ENCODE measurements at regions not wholly inside any gene's neighbourhood (a gene's known extent, or its start where the extent isn't known, plus 50 kb on each side); places are given as distances from the start of the nearest gene placed in this dataset.

- Histone ChIP-seq H3K27ac (no peak overlapping the region), H3K27me3 (no peaks in the 10 kb centered on the region), H3K4me1 (no peaks in the 10 kb centered on the region), H3K4me3 (no peak overlapping the region), H3K9me3 (peaks cover 0 to 10% (median 6%) of the 10 kb centered on the region in 4 donors), H3K36me3 (no peaks in the 10 kb centered on the region)
- TF ChIP-seq CTCF (IDR thresholded peaks at IDR 0.05) (no peak), POLR2A (IDR thresholded peaks at IDR 0.05) (no peak), EP300 (IDR thresholded peaks at IDR 0.05) (no peak), POLR2AphosphoS5 (IDR thresholded peaks at IDR 0.05) (no peak)
- DNase-seq = no peak
- 76 to 90% methylated on average over 5 of the region's 5 CpGs for WGBS, 2 donors
- ATAC-seq (ENCODE audit: low FRiP score in 2 of 2) = no peak
Measured at GRCh38 chr2:2755990-2756389, 424.9 kb upstream of the MYT1L start.

GRCh38 chr2:2754940-2755339, 423.9 kb upstream of the MYT1L start:
- H3K27me3 ChIP-seq = no peaks in the 10 kb centered on the region
- no peaks in the 10 kb centered on the region for H3K4me1 ChIP-seq
- TF ChIP-seq POLR2A (IDR thresholded peaks at IDR 0.05) (no peak), CTCF (IDR thresholded peaks at IDR 0.05) (no peak), POLR2AphosphoS5 (IDR thresholded peaks at IDR 0.05) (no peak), EP300 (IDR thresholded peaks at IDR 0.05) (no peak)
- H3K27ac ChIP-seq = no peak overlapping the region
- DNase-seq = no peak
- peaks cover 0 to 5% (median 4%) of the 10 kb centered on the region in 4 donors for H3K9me3 ChIP-seq
- no peak for ATAC-seq (ENCODE audit: low FRiP score in 2 of 2)
- no peak overlapping the region for H3K4me3 ChIP-seq
- WGBS, 2 donors = 59 to 90% methylated on average over 2 to 5 of the region's 5 CpGs
- no peaks in the 10 kb centered on the region for H3K36me3 ChIP-seq

- WGBS, 2 donors = 89 to 93% methylated on average over 11 to 13 of the region's 14 CpGs
Measured at GRCh38 chr2:2751715-2752315, 420.7 kb upstream of the MYT1L start.

GRCh38 chr2:2750867-2751714, 420.0 kb upstream of the MYT1L start:
- Histone ChIP-seq H3K36me3 (no peaks in the 10 kb centered on the region), H3K27me3 (no peaks in the 10 kb centered on the region), H3K9me3 (peaks cover 0 to 5% (median 4%) of the 10 kb centered on the region in 4 donors), H3K27ac (no peak overlapping the region), H3K4me1 (no peaks in the 10 kb centered on the region), H3K4me3 (no peak overlapping the region)
- ATAC-seq (ENCODE audit: low FRiP score in 2 of 2) (no peak), DNase-seq (no peak)
- 95 to 97% methylated on average over 38 to 44 of the region's 44 CpGs for WGBS, 2 donors
- TF ChIP-seq CTCF (IDR thresholded peaks at IDR 0.05) (no peak), POLR2AphosphoS5 (IDR thresholded peaks at IDR 0.05) (no peak)

More at GRCh38 chr2:2751715-2752315, 420.7 kb upstream of the MYT1L start:
- Histone ChIP-seq H3K9me3 (peaks cover 0 to 5% (median 4%) of the 10 kb centered on the region in 4 donors), H3K4me1 (no peaks in the 10 kb centered on the region), H3K4me3 (no peak overlapping the region), H3K27ac (no peak overlapping the region), H3K36me3 (no peaks in the 10 kb centered on the region), H3K27me3 (no peaks in the 10 kb centered on the region)
- no peak for TF ChIP-seq POLR2AphosphoS5 (IDR thresholded peaks at IDR 0.05)
- no peak for TF ChIP-seq CTCF (IDR thresholded peaks at IDR 0.05)
- no peak for TF ChIP-seq EP300 (IDR thresholded peaks at IDR 0.05)
- no peak for TF ChIP-seq POLR2A (IDR thresholded peaks at IDR 0.05)
- DNase-seq (no peak), ATAC-seq (ENCODE audit: low FRiP score in 2 of 2) (no peak)
